HCT116 (cell line): ENCODE measurements at regions not wholly inside any gene's neighbourhood (a gene's known extent, or its start where the extent isn't known, plus 50 kb on each side); places are given as distances from the start of the nearest gene placed in this dataset.

ENCODE experiments used
- ATAC-seq: fragments of 200-7000 bp; cut with Tn5 transposase; 2 replicates; pipeline ENCODE4 v1.9.1; 2020; ENCODE audit warnings: mild to moderate bottlenecking, moderate library complexity
- BruUV-seq: library from RNA; stranded (reverse); fragments of 400-500 nt; replicated peaks from 2 replicates; lab custom pipeline; 2021; lab: Mats Ljungman, UMichigan
- CTCF ChIA-PET: fragments of 300-600 bp; sonication (Branson Sonifier 250); formaldehyde crosslinking; loops from one replicate; lab custom pipeline; 2021; ENCODE audit warnings: antibody characterized with exemption; lab: Charles Lee
- POLR2A ChIA-PET: fragments of 300-600, 350-600 bp; sonication (Branson Sonifier 250); formaldehyde crosslinking; loops from one replicate; lab custom pipeline; 2021; ENCODE audit warnings: antibody characterized with exemption; lab: Charles Lee
- RAD21 ChIA-PET, 2 experiments: fragments of 300-600 bp; sonication (Branson Sonifier 250); formaldehyde crosslinking; loops; one replicate each; lab custom pipeline; 2023; ENCODE audit warnings: low total read pairs in 2 of 2; ENCODE audit not compliant: uncharacterized antibody in 2 of 2, unreplicated experiment in 2 of 2, low non-redundant PET in 1 of 2; lab: Charles Lee
- DNase-seq: peaks from one replicate; pipeline ENCODE4 v3.0.0-alpha.2; 2010; ENCODE audit warnings: low read depth, low spot score
- H2AFZ ChIP-seq: fragments of 200-600 bp; shearing (Covaris generic), sonication (generic); 2 replicates; pipeline ENCODE4 v1.6.1; 2017; ENCODE audit warnings: low read depth, mixed run types, mixed read lengths, antibody characterized with exemption, low read length; ENCODE audit not compliant: poor library complexity, severe bottlenecking
- H3K27ac ChIP-seq: 2 replicates; pipeline ENCODE4 v1.5.1; 2012; ENCODE audit warnings: low read depth, low read length
- H3K27me3 ChIP-seq: fragments of 200-600 bp; sonication (generic); 2 replicates; pipeline ENCODE4 v1.6.1; 2016; ENCODE audit warnings: mixed run types, low read length, mixed read lengths; ENCODE audit not compliant: insufficient read depth
- H3K36me3 ChIP-seq, 2 experiments: fragments of 200-500 bp in 1 of 2; fragments of 200-600 bp in 1 of 2; sonication (Bioruptor generic) in 1 of 2; sonication (generic) in 1 of 2; 2 replicates each; pipeline versions ENCODE4 v1.5.1 to v1.6.1; 2014 to 2016; ENCODE audit warnings: low read length in 2 of 2, inconsistent platforms in 1 of 2, mixed read lengths in 1 of 2, mixed run types in 1 of 2; ENCODE audit not compliant: insufficient read depth in 2 of 2, control insufficient read depth in 1 of 2
- H3K4me1 ChIP-seq, 2 experiments: fragments of 200-600 bp in 1 of 2; sonication (generic) in 1 of 2; 2 replicates each; pipeline versions ENCODE4 v1.5.1 to v1.6.1; 2012 to 2017; ENCODE audit warnings: low read length in 2 of 2, inconsistent platforms in 1 of 2, mild to moderate bottlenecking in 1 of 2, mixed read lengths in 1 of 2, mixed run types in 1 of 2, moderate library complexity in 1 of 2; ENCODE audit not compliant: insufficient read depth in 2 of 2, control insufficient read depth in 1 of 2
- H3K4me2 ChIP-seq: fragments of 200-600 bp; sonication (generic); 2 replicates; pipeline ENCODE4 v1.6.1; 2017; ENCODE audit warnings: mixed run types, low read length, mixed read lengths
- H3K4me3 ChIP-seq, 2 experiments: fragments of 200-600 bp in 1 of 2; sonication (generic) in 1 of 2; replicated peaks in 1 of 2; 2 replicates each; pipeline ENCODE4 v1.5.1; 2011 to 2016; ENCODE audit warnings: low read length in 2 of 2, control low read depth in 1 of 2, low read depth in 1 of 2, mild to moderate bottlenecking in 1 of 2, mixed read lengths in 1 of 2, mixed run types in 1 of 2
- H3K79me2 ChIP-seq: fragments of 200-600 bp; sonication (generic); 2 replicates; pipeline ENCODE4 v1.6.1; 2017; ENCODE audit warnings: mild to moderate bottlenecking, mixed run types, low read length, moderate library complexity, mixed read lengths; ENCODE audit not compliant: insufficient read depth
- H3K9ac ChIP-seq: fragments of 200-600 bp; sonication (generic); 2 replicates; pipeline ENCODE4 v1.6.1; 2016; ENCODE audit warnings: low read length, mixed read lengths
- H3K9me2 ChIP-seq: fragments of 200-600 bp; sonication (generic), shearing (Covaris generic); 2 replicates; pipeline ENCODE4 v1.6.1; 2017; ENCODE audit warnings: mixed run types, mild to moderate bottlenecking, moderate library complexity; ENCODE audit not compliant: insufficient read depth
- H3K9me3 ChIP-seq, 2 experiments: fragments of 200-500 bp in 1 of 2; fragments of 200-600 bp in 1 of 2; sonication (Bioruptor generic) in 1 of 2; sonication (generic) in 1 of 2; 2 replicates each; pipeline ENCODE4 v1.6.1; 2014 to 2017; ENCODE audit warnings: low read length in 2 of 2, mixed read lengths in 2 of 2, inconsistent platforms in 1 of 2, low read depth in 1 of 2, mild to moderate bottlenecking in 1 of 2, mixed run types in 1 of 2, moderate library complexity in 1 of 2; ENCODE audit not compliant: control insufficient read depth in 1 of 2, insufficient read depth in 1 of 2
- H4K20me1 ChIP-seq: fragments of 200-600 bp; sonication (generic), shearing (Covaris generic); 2 replicates; pipeline ENCODE4 v1.6.1; 2017; ENCODE audit warnings: mixed run types, mild to moderate bottlenecking, moderate library complexity; ENCODE audit not compliant: insufficient read depth
- RAD21 ChIP-seq: IDR thresholded peaks from 2 replicates; pipeline ENCODE4 v1.6.1; 2012; ENCODE audit warnings: low read depth, mild to moderate bottlenecking
- SIN3A ChIP-seq: IDR thresholded peaks from 2 replicates; pipeline ENCODE4 v1.6.1; 2012; ENCODE audit warnings: low read depth
- intact Hi-C: fragments of 100-400 bp; cut with micrococcal nuclease; formaldehyde crosslinking; loops from 2 replicates; pipeline ENCODE4 v1.10.0; 2022
- TF ChIP-seq, protein P1 (sequence below): IDR thresholded peaks from 2 replicates; pipeline ENCODE4 v1.6.1; 2012; ENCODE audit warnings: low read depth
- TF ChIP-seq, protein P2 (sequence below), 3 experiments: fragments of 200-600 bp in 1 of 3; sonication (generic) in 1 of 3; IDR thresholded peaks in 2 of 3; conservative IDR thresholded peaks in 1 of 3; 2 replicates each; pipeline ENCODE4 v1.5.1; 2012 to 2017; ENCODE audit warnings: low read depth in 2 of 3, low read length in 2 of 3, antibody characterized with exemption in 1 of 3, borderline replicate concordance in 1 of 3, control low read depth in 1 of 3, mild to moderate bottlenecking in 1 of 3, mixed read lengths in 1 of 3, mixed run types in 1 of 3, moderate library complexity in 1 of 3; ENCODE audit not compliant: insufficient read depth in 1 of 3
- TF ChIP-seq, protein P3 (sequence below): IDR thresholded peaks from 2 replicates; pipeline ENCODE4 v1.6.1; 2012

DNA sequence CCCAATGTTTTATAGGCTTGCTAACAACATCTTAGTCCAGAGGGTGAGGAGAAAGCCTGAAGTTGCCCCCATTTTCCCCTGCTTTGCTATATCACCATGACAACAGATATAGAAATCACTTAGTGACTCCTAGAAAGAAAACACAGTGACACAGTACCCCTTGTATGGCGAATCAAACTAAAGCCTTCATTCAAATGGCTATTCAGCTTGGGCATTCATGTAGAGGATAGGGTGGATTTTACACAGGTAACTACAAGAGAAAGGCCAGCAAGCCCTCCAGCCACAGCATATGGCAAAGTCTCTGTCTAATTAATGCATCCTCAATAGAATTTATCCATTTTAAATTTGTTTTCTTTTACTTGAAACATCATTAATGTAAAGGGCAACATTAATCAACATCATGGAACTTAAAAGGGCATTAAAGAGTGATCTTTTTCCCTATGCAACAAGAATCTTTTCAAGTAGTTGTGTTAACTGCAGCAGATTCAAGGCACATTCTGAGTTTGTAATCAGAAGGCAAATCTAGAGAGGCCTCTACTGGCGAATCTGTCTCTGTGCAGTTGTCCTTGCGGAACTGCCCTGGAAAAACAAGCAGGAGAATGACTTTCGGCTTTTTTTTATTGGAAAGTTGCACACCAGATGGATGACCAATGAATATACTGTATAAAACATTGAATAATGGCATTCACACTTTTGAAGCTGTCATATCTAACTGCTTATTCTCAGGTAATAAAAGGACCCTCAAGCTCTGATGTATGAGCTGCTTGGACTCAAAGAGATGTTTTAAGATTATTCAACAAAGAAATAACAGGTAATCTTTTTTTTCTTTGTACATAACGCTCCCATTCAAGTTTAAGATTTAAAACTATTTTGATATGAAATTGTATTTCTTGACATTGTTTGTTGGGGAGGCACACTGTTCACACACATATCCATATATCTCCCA is 621.7 kb upstream of the AGTR1 start (continued):
- TF ChIP-seq, protein P1, sequence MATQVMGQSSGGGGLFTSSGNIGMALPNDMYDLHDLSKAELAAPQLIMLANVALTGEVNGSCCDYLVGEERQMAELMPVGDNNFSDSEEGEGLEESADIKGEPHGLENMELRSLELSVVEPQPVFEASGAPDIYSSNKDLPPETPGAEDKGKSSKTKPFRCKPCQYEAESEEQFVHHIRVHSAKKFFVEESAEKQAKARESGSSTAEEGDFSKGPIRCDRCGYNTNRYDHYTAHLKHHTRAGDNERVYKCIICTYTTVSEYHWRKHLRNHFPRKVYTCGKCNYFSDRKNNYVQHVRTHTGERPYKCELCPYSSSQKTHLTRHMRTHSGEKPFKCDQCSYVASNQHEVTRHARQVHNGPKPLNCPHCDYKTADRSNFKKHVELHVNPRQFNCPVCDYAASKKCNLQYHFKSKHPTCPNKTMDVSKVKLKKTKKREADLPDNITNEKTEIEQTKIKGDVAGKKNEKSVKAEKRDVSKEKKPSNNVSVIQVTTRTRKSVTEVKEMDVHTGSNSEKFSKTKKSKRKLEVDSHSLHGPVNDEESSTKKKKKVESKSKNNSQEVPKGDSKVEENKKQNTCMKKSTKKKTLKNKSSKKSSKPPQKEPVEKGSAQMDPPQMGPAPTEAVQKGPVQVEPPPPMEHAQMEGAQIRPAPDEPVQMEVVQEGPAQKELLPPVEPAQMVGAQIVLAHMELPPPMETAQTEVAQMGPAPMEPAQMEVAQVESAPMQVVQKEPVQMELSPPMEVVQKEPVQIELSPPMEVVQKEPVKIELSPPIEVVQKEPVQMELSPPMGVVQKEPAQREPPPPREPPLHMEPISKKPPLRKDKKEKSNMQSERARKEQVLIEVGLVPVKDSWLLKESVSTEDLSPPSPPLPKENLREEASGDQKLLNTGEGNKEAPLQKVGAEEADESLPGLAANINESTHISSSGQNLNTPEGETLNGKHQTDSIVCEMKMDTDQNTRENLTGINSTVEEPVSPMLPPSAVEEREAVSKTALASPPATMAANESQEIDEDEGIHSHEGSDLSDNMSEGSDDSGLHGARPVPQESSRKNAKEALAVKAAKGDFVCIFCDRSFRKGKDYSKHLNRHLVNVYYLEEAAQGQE = no peak

DNA sequence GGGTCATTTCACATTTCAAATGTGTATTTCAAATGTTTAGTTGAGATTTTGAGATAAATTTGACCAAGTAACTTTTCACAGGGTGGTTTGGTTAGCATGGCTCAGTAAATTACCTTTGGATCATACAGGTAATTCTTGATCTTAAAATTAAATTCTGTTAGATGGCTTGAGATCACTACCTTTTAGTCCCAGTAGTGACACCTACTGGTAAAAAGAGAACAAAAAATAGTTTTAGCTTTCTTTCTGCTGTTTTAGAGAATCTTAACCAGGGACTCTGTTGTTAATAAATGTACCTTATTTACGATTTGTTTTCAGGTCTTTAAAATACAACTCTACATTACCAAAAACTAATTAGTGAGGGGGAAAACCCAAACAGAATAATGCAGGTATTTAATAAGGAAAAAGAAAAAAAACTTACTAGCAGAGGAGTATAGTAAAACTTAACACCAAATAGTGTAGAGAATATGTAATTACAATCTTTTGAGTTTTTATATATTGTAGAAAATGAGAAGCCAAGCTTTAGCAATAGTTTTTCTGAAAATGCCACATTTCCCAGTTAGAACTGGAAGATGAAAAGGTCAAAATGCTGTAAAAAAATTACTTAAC is 620.3 kb upstream of the AGTR1 start:
- no peaks in the 10 kb centered on the region for H4K20me1 ChIP-seq
- no peak overlapping the region for H3K4me3 ChIP-seq
- BruUV-seq = no TSS peak
- CTCF ChIA-PET = interaction anchor here (0.6 to 2.9 kb wide), 18 partner anchors 9 to 1260 kb away, joined by 3 to 17 read pairs (median 4); no protein-coding TSS in a partner anchor
- no peaks in the 10 kb centered on the region for H3K36me3 ChIP-seq
- TF ChIP-seq, protein P2, sequence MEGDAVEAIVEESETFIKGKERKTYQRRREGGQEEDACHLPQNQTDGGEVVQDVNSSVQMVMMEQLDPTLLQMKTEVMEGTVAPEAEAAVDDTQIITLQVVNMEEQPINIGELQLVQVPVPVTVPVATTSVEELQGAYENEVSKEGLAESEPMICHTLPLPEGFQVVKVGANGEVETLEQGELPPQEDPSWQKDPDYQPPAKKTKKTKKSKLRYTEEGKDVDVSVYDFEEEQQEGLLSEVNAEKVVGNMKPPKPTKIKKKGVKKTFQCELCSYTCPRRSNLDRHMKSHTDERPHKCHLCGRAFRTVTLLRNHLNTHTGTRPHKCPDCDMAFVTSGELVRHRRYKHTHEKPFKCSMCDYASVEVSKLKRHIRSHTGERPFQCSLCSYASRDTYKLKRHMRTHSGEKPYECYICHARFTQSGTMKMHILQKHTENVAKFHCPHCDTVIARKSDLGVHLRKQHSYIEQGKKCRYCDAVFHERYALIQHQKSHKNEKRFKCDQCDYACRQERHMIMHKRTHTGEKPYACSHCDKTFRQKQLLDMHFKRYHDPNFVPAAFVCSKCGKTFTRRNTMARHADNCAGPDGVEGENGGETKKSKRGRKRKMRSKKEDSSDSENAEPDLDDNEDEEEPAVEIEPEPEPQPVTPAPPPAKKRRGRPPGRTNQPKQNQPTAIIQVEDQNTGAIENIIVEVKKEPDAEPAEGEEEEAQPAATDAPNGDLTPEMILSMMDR (IDR thresholded peaks at IDR 0.05 in 2 of 3, conservative IDR thresholded peaks at IDR 0.05 in 1 of 3; ENCODE audit: borderline replicate concordance in 1 of 3, insufficient read depth in 1 of 3, low read depth in 2 of 3, low read length in 2 of 3) = peak; percentile 41 to 65 (median 41); a peak in 4 of 6 replicates
- TF ChIP-seq, protein P3, sequence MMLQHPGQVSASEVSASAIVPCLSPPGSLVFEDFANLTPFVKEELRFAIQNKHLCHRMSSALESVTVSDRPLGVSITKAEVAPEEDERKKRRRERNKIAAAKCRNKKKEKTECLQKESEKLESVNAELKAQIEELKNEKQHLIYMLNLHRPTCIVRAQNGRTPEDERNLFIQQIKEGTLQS = no peak
- no peak for TF ChIP-seq SIN3A
- TF ChIP-seq RAD21 = peak; percentile 49
- RAD21 ChIA-PET = no interaction called here
- ATAC-seq (peak; percentile 65), DNase-seq (peak; percentile 26)
- H3K9me3 ChIP-seq = no peaks in the 10 kb centered on the region
- no peaks in the 10 kb centered on the region for H3K27me3 ChIP-seq
- H3K9me2 ChIP-seq = no peaks in the 10 kb centered on the region
- no peak overlapping the region for H3K27ac ChIP-seq
- no peak overlapping the region for H3K9ac ChIP-seq
- POLR2A ChIA-PET = no interaction called here
- peak overlapping the region; percentile 46 for H2AFZ ChIP-seq
- H3K4me1 ChIP-seq = no peaks in the 10 kb centered on the region
- no peaks in the 10 kb centered on the region for H3K79me2 ChIP-seq
- intact Hi-C loops = loop anchor here (2.0 to 10.0 kb wide), 5 partner anchors 695 to 1261 kb away; no protein-coding TSS in a partner anchor
- no peak overlapping the region for H3K4me2 ChIP-seq
